H9 (cell line): ENCODE measurements at regions not wholly inside any gene's neighbourhood (a gene's known extent, or its start where the extent isn't known, plus 50 kb on each side); places are given as distances from the start of the nearest gene placed in this dataset.

Experiments used
- DNase-seq: peaks from one replicate; pipeline ENCODE4 v3.0.0-alpha.2; 2017
- H2AFZ ChIP-seq: one replicate; pipeline ENCODE4 v1.6.1; 2013; ENCODE audit warnings: mild to moderate bottlenecking, low read length, control low read depth, moderate library complexity
- H2AK5ac ChIP-seq: 2 replicates; pipeline ENCODE4 v1.6.1; 2013; ENCODE audit warnings: low read length, control low read depth, mixed read lengths; ENCODE audit not compliant: insufficient read length
- H2BK120ac ChIP-seq: one replicate; pipeline ENCODE4 v1.6.1; 2013; ENCODE audit warnings: low read depth, mild to moderate bottlenecking, low read length, control low read depth, inconsistent platforms; ENCODE audit not compliant: poor library complexity, severe bottlenecking
- H2BK12ac ChIP-seq: 2 replicates; pipeline ENCODE4 v1.6.1; 2013; ENCODE audit warnings: low read length, control low read depth, mixed read lengths, low read depth; ENCODE audit not compliant: insufficient read length
- H2BK15ac ChIP-seq: 2 replicates; pipeline ENCODE4 v1.6.1; 2013; ENCODE audit warnings: low read depth, low read length, control low read depth
- H2BK20ac ChIP-seq: one replicate; pipeline ENCODE4 v1.6.1; 2013; ENCODE audit warnings: low read depth, mild to moderate bottlenecking, low read length, control low read depth, inconsistent platforms; ENCODE audit not compliant: poor library complexity, severe bottlenecking
- H2BK5ac ChIP-seq: 2 replicates; pipeline ENCODE4 v1.6.1; 2013; ENCODE audit warnings: low read length, control low read depth, mixed read lengths; ENCODE audit not compliant: insufficient read length
- H3K14ac ChIP-seq: 2 replicates; pipeline ENCODE4 v1.6.1; 2013; ENCODE audit warnings: low read length, control low read depth; ENCODE audit not compliant: insufficient read depth
- H3K18ac ChIP-seq: 2 replicates; pipeline ENCODE4 v1.6.1; 2013; ENCODE audit warnings: low read depth, mild to moderate bottlenecking, mixed read lengths, low read length, control low read depth; ENCODE audit not compliant: insufficient read length
- H3K23ac ChIP-seq: 2 replicates; pipeline ENCODE4 v1.6.1; 2013; ENCODE audit warnings: low read length, control low read depth, mixed read lengths, low read depth; ENCODE audit not compliant: insufficient read length
- H3K23me2 ChIP-seq: 2 replicates; pipeline ENCODE4 v1.6.1; 2013; ENCODE audit warnings: low read depth, mild to moderate bottlenecking, mixed read lengths, low read length, control low read depth; ENCODE audit not compliant: insufficient read length, poor library complexity, severe bottlenecking
- H3K27ac ChIP-seq: 2 replicates; pipeline ENCODE4 v1.5.1; 2013; ENCODE audit warnings: low read length, control low read depth, mixed read lengths, low read depth; ENCODE audit not compliant: insufficient read length
- H3K27me3 ChIP-seq: 2 replicates; pipeline ENCODE4 v1.6.1; 2013; ENCODE audit warnings: low read length, control low read depth, inconsistent platforms; ENCODE audit not compliant: insufficient read depth
- H3K4ac ChIP-seq: 2 replicates; pipeline ENCODE4 v1.6.1; 2013; ENCODE audit warnings: low read depth, mild to moderate bottlenecking, control low read depth, inconsistent platforms, low read length, moderate library complexity
- H3K4me1 ChIP-seq: 2 replicates; pipeline ENCODE4 v1.6.1; 2013; ENCODE audit warnings: low read length, control low read depth, inconsistent platforms; ENCODE audit not compliant: insufficient read depth
- H3K4me2 ChIP-seq: 2 replicates; pipeline ENCODE4 v1.6.1; 2013; ENCODE audit warnings: low read length, control low read depth, mixed read lengths; ENCODE audit not compliant: insufficient read length, insufficient read depth
- H3K56ac ChIP-seq: 2 replicates; pipeline ENCODE4 v1.6.1; 2013; ENCODE audit warnings: low read depth, mild to moderate bottlenecking, mixed read lengths, low read length, control low read depth; ENCODE audit not compliant: insufficient read length
- H3K79me1 ChIP-seq: 2 replicates; pipeline ENCODE4 v1.6.1; 2013; ENCODE audit warnings: low read depth, mild to moderate bottlenecking, moderate library complexity, low read length, control low read depth, inconsistent platforms; ENCODE audit not compliant: insufficient read depth, poor library complexity, severe bottlenecking
- H3K79me2 ChIP-seq: 2 replicates; pipeline ENCODE4 v1.6.1; 2013; ENCODE audit warnings: low read length, control low read depth, inconsistent platforms; ENCODE audit not compliant: insufficient read depth
- H3K9ac ChIP-seq: 2 replicates; pipeline ENCODE4 v1.6.1; 2013; ENCODE audit warnings: low read length, control low read depth, mixed read lengths; ENCODE audit not compliant: insufficient read length; ENCODE audit errors: extremely low read depth
- H3K9me3 ChIP-seq: one replicate; pipeline ENCODE4 v1.6.1; 2013; ENCODE audit warnings: low read depth, low read length, inconsistent platforms; ENCODE audit not compliant: control insufficient read depth
- H3T11ph ChIP-seq: one replicate; pipeline ENCODE4 v1.6.1; 2013; ENCODE audit warnings: mild to moderate bottlenecking, low read length, control low read depth, inconsistent platforms
- H4K20me1 ChIP-seq: one replicate; pipeline ENCODE4 v1.6.1; 2013; ENCODE audit not compliant: control insufficient read depth, insufficient read length, insufficient read depth
- H4K5ac ChIP-seq: 2 replicates; pipeline ENCODE4 v1.6.1; 2013; ENCODE audit warnings: low read depth, mild to moderate bottlenecking, mixed read lengths, low read length, control low read depth; ENCODE audit not compliant: insufficient read length
- H4K8ac ChIP-seq: replicated peaks from 2 replicates; pipeline ENCODE4 v1.6.1; 2013; ENCODE audit warnings: low read length, control low read depth, mixed read lengths, low read depth; ENCODE audit not compliant: insufficient read length
- H4K91ac ChIP-seq: 2 replicates; pipeline ENCODE4 v1.6.1; 2013; ENCODE audit warnings: low read depth, mild to moderate bottlenecking, moderate library complexity, mixed read lengths, low read length, control low read depth; ENCODE audit not compliant: insufficient read length
- H3K27ac Mint-ChIP-seq, 3 experiments: 2 replicates in 2 of 3; 3 replicates in 1 of 3; pipeline ENCODE4 v1.8.0; 2020 to 2021; ENCODE audit warnings: mixed read lengths in 3 of 3, mild to moderate bottlenecking in 1 of 3, moderate library complexity in 1 of 3
- H3K27me3 Mint-ChIP-seq: 2 replicates; pipeline ENCODE4 v1.8.0; 2021; ENCODE audit warnings: low read depth, mild to moderate bottlenecking, moderate library complexity, mixed read lengths
- H3K36me3 Mint-ChIP-seq, 3 experiments: 2 replicates in 2 of 3; 3 replicates in 1 of 3; pipeline ENCODE4 v1.8.0; 2020 to 2021; ENCODE audit warnings: low read depth in 3 of 3, mixed read lengths in 3 of 3; ENCODE audit not compliant: insufficient read depth in 1 of 3
- H3K4me1 Mint-ChIP-seq, 2 experiments: 2 replicates each; pipeline ENCODE4 v1.8.0; 2020; ENCODE audit warnings: mixed read lengths in 2 of 2
- H3K4me3 Mint-ChIP-seq, 2 experiments: 2 replicates in 1 of 2; 3 replicates in 1 of 2; pipeline ENCODE4 v1.8.0; 2020 to 2021; ENCODE audit warnings: mild to moderate bottlenecking in 2 of 2, mixed read lengths in 2 of 2, moderate library complexity in 1 of 2
- H3K9me3 Mint-ChIP-seq, 2 experiments: 2 replicates in 1 of 2; 3 replicates in 1 of 2; pipeline ENCODE4 v1.8.0; 2020; ENCODE audit warnings: mild to moderate bottlenecking in 2 of 2, mixed read lengths in 2 of 2, moderate library complexity in 1 of 2
- WGBS: extraction: QIAGEN DNeasy Blood & Tissue Kit; methylation state at CpG from one replicate; pipeline ENCODE4 v1.1.7; 2013; ENCODE audit warnings: missing lambda C conversion rate, low lambda C conversion rate, mixed read lengths; ENCODE audit not compliant: insufficient read length; ENCODE audit errors: extremely low coverage; 5-methylcytosine and 5-hydroxymethylcytosine counted together
- TF ChIP-seq, protein P1 (sequence below): fragments of 200-600 bp; sonication (generic); conservative IDR thresholded peaks from 3 replicates; pipeline ENCODE4 v1.8.0; 2021; ENCODE audit warnings: antibody characterized with exemption, mild to moderate bottlenecking

DNA sequence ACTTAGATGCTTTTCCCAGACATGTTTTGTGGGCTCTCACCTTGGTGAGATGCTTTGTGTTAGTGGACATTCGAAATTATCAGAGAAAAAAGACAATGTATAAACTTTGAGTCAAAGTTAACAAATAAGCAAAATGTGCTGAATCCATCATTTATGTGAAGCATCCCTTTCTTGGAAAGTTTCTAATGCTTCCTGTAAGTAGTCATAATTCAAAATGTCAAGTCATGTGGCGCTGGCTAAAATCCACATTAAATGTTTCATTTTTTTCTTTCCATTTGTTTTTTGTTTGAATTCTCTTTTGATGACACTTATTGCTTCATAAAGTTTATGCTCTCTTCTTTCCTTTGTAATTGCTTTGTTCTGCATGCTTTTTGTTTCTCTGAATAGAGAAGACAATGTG, 107.2 kb upstream of the CENPW start:
- Histone ChIP-seq H3T11ph (no peak overlapping the region), H3K18ac (no peak overlapping the region), H3K9me3 (no peaks in the 10 kb centered on the region), H2BK120ac (no peak overlapping the region), H2BK12ac (no peak overlapping the region), H3K4ac (no peak overlapping the region), H2BK5ac (no peak overlapping the region), H3K4me2 (no peak overlapping the region), H3K56ac (no peak overlapping the region), H4K8ac (no peak overlapping the region), H3K9ac (no peak overlapping the region), H3K79me2 (no peaks in the 10 kb centered on the region), H3K27ac (no peak overlapping the region), H3K23me2 (no peaks in the 10 kb centered on the region), H2BK20ac (no peak overlapping the region), H3K23ac (no peak overlapping the region), H3K4me1 (no peaks in the 10 kb centered on the region; the same call in 1 of the 2 replicates), H4K5ac (no peak overlapping the region), H4K20me1 (no peaks in the 10 kb centered on the region), H2AK5ac (no peak overlapping the region), H4K91ac (no peak overlapping the region), H3K14ac (no peak overlapping the region), H3K27me3 (no peaks in the 10 kb centered on the region), H2AFZ (no peak overlapping the region), H3K79me1 (no peaks in the 10 kb centered on the region), H2BK15ac (no peak overlapping the region)
- Mint-ChIP-seq H3K36me3 (no peaks in the 10 kb centered on the region), H3K27ac (no peak overlapping the region), H3K9me3 (peaks cover 0 to 2% of the 10 kb centered on the region in 2 experiments; a peak in 1 of 5 replicates), H3K4me3 (no peak overlapping the region), H3K4me1 (peaks cover 1 to 6% of the 10 kb centered on the region in 2 experiments), H3K27me3 (no peaks in the 10 kb centered on the region; the same call in 1 of the 2 replicates)
- WGBS: no CpG with 5 or more reads among the region's 2 CpGs
- no peak for DNase-seq
- TF ChIP-seq, protein P1, sequence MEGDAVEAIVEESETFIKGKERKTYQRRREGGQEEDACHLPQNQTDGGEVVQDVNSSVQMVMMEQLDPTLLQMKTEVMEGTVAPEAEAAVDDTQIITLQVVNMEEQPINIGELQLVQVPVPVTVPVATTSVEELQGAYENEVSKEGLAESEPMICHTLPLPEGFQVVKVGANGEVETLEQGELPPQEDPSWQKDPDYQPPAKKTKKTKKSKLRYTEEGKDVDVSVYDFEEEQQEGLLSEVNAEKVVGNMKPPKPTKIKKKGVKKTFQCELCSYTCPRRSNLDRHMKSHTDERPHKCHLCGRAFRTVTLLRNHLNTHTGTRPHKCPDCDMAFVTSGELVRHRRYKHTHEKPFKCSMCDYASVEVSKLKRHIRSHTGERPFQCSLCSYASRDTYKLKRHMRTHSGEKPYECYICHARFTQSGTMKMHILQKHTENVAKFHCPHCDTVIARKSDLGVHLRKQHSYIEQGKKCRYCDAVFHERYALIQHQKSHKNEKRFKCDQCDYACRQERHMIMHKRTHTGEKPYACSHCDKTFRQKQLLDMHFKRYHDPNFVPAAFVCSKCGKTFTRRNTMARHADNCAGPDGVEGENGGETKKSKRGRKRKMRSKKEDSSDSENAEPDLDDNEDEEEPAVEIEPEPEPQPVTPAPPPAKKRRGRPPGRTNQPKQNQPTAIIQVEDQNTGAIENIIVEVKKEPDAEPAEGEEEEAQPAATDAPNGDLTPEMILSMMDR: no peak
